K562 (cell line): ENCODE measurements at regions not wholly inside any gene's neighbourhood (a gene's known extent, or its start where the extent isn't known, plus 50 kb on each side); places are given as distances from the start of the nearest gene placed in this dataset.

Experiments
- ATAC-seq: fragments of 200-7000 bp; cut with Tn5 transposase; 3 replicates; pipeline ENCODE4 v1.9.1; 2020; ENCODE audit warnings: moderate library complexity
- BruUV-seq: library from RNA; stranded (reverse); fragments of 400-500 nt; replicated peaks from 2 replicates; lab custom pipeline; 2021; lab: Mats Ljungman, UMichigan
- CTCF ChIA-PET: fragments of 300-600 bp; formaldehyde crosslinking; extraction: SDS; loops from one replicate; lab custom pipeline; 2021; ENCODE audit warnings: low intra/inter-chr PET ratio; lab: Yijun Ruan, JAX
- POLR2A ChIA-PET: fragments of 300-600, 350-650 bp; sonication (Branson Sonifier 250); formaldehyde crosslinking; extraction: SDS; loops from one replicate; lab custom pipeline; 2021; ENCODE audit warnings: antibody characterized with exemption, inconsistent platforms; lab: Yijun Ruan, JAX
- DNase-seq, 4 experiments: peaks; one replicate each; pipeline versions ENCODE4 v3.0.0 to v3.0.0-alpha.2; 2011 to 2018; ENCODE audit warnings: low spot score in 3 of 4, mixed read lengths in 3 of 4; ENCODE audit errors: extremely low read depth in 1 of 4
- FAIRE-seq: peaks from 2 replicates; lab custom pipeline; 2011; peaks lifted over from hg19 to GRCh38; lab: Jason Lieb, UNC
- H2AFZ ChIP-seq: 2 replicates; pipeline ENCODE4 v1.6.0; 2011; ENCODE audit warnings: low read depth, low read length, control low read depth, inconsistent platforms
- H3K27ac ChIP-seq: fragments of 200-600 bp; 3 replicates; pipeline ENCODE4 v1.8.0; 2011; ENCODE audit warnings: low read depth, mild to moderate bottlenecking, control low read depth, inconsistent platforms, low read length, moderate library complexity, mixed read lengths; ENCODE audit errors: extremely low read depth
- H3K27me3 ChIP-seq, 2 experiments: fragments of 300-600 bp in 1 of 2; 2 replicates in 1 of 2; 3 replicates in 1 of 2; pipeline versions ENCODE4 v1.6.0 to v1.8.0; 2011; ENCODE audit warnings: inconsistent platforms in 2 of 2, low read length in 2 of 2, mild to moderate bottlenecking in 1 of 2, mixed read lengths in 1 of 2, moderate library complexity in 1 of 2; ENCODE audit not compliant: control insufficient read depth in 2 of 2, insufficient read depth in 2 of 2
- H3K36me3 ChIP-seq: fragments of 300-600 bp; 3 replicates; pipeline ENCODE4 v1.8.0; 2011; ENCODE audit warnings: mild to moderate bottlenecking, low read length, inconsistent platforms; ENCODE audit not compliant: control insufficient read depth, insufficient read depth
- H3K4me1 ChIP-seq, 2 experiments: fragments of 200-600 bp in 1 of 2; replicated peaks in 1 of 2; 2 replicates in 1 of 2; 3 replicates in 1 of 2; pipeline versions ENCODE4 v1.5.1 to v1.8.0; 2011; ENCODE audit warnings: inconsistent platforms in 2 of 2, low read length in 2 of 2, mild to moderate bottlenecking in 1 of 2, mixed read lengths in 1 of 2, moderate library complexity in 1 of 2; ENCODE audit not compliant: control insufficient read depth in 2 of 2, insufficient read depth in 2 of 2
- H3K4me2 ChIP-seq: 2 replicates; pipeline ENCODE4 v1.6.1; 2011; ENCODE audit warnings: low read length, control low read depth, inconsistent platforms, mixed read lengths; ENCODE audit not compliant: insufficient read depth
- H3K4me3 ChIP-seq: fragments of 200-600 bp; sonication (generic), shearing (Covaris generic); 2 replicates; pipeline ENCODE4 v1.5.1; 2016; ENCODE audit warnings: control low read depth, inconsistent platforms
- H3K79me2 ChIP-seq: fragments of 200-600 bp; 3 replicates; pipeline ENCODE4 v1.8.0; 2011; ENCODE audit warnings: low read length, inconsistent platforms; ENCODE audit not compliant: control insufficient read depth, insufficient read depth
- H3K9ac ChIP-seq, 2 experiments: 2 replicates each; pipeline versions ENCODE4 v1.6.0 to v1.6.1; 2011; ENCODE audit warnings: low read depth in 2 of 2, low read length in 2 of 2, control low read depth in 1 of 2, inconsistent platforms in 1 of 2, mild to moderate bottlenecking in 1 of 2, mixed read lengths in 1 of 2; ENCODE audit not compliant: insufficient read depth in 1 of 2
- H3K9me1 ChIP-seq: one replicate; pipeline ENCODE4 v1.6.0; 2011; ENCODE audit warnings: inconsistent platforms, mild to moderate bottlenecking, low read length, moderate library complexity; ENCODE audit not compliant: control insufficient read depth, insufficient read depth
- H3K9me3 ChIP-seq: replicated peaks from 2 replicates; pipeline ENCODE4 v1.5.1; 2011; ENCODE audit warnings: low read depth, low read length, inconsistent platforms; ENCODE audit not compliant: control insufficient read depth, insufficient read depth
- H4K20me1 ChIP-seq: replicated peaks from 2 replicates; pipeline ENCODE4 v1.6.1; 2011; ENCODE audit warnings: low read length, inconsistent platforms, mixed read lengths; ENCODE audit not compliant: control insufficient read depth, insufficient read depth
- CCAR2 ChIP-seq: fragments of 200-400 bp; formaldehyde crosslinking; IDR thresholded peaks from 2 replicates; pipeline ENCODE4 v1.6.1; 2017; ENCODE audit warnings: mild to moderate bottlenecking, low read depth, low read length
- E4F1 ChIP-seq: fragments of 250-450 bp; sonication (Bioruptor Pico); IDR thresholded peaks from 2 replicates; pipeline ENCODE4 v1.5.0; 2021; ENCODE audit warnings: mild to moderate bottlenecking, borderline replicate concordance
- GTF2F1 ChIP-seq: IDR thresholded peaks from 2 replicates; pipeline ENCODE4 v1.6.1; 2011; ENCODE audit warnings: low read depth, low read length, improper control_type of control experiment
- KDM2B ChIP-seq: fragments of 250-450 bp; sonication (Bioruptor Pico); IDR thresholded peaks from 2 replicates; pipeline ENCODE4 v1.8.0; 2021; ENCODE audit warnings: mild to moderate bottlenecking, moderate library complexity
- PML ChIP-seq: IDR thresholded peaks from 2 replicates; pipeline ENCODE4 v1.6.1; 2012; ENCODE audit warnings: low read length, inconsistent platforms
- SAFB2 ChIP-seq: fragments of 200-400 bp; formaldehyde crosslinking; IDR thresholded peaks from 2 replicates; pipeline ENCODE4 v1.6.1; 2018; ENCODE audit warnings: borderline replicate concordance, low read length, low read depth, moderate library complexity; ENCODE audit not compliant: severe bottlenecking
- SIX5 ChIP-seq, 2 experiments: IDR thresholded peaks; 2 replicates each; pipeline ENCODE4 v1.6.1; 2011; ENCODE audit warnings: low read length in 2 of 2, borderline replicate concordance in 1 of 2, low read depth in 1 of 2, mild to moderate bottlenecking in 1 of 2, moderate library complexity in 1 of 2; ENCODE audit not compliant: insufficient read depth in 1 of 2
- SMC3 ChIP-seq: conservative IDR thresholded peaks from 2 replicates; pipeline ENCODE4 v1.6.1; 2011; ENCODE audit warnings: low read depth, low read length, improper control_type of control experiment; ENCODE audit not compliant: insufficient read depth
- STAT5B ChIP-seq: fragments of 250-450 bp; sonication (Bioruptor Pico); IDR thresholded peaks from 2 replicates; pipeline ENCODE4 v1.8.0; 2021; ENCODE audit warnings: mild to moderate bottlenecking, inconsistent platforms
- TOE1 ChIP-seq, 2 experiments: fragments of 450-650 bp in 1 of 2; sonication (generic) in 1 of 2; formaldehyde crosslinking in 1 of 2; IDR thresholded peaks; 2 replicates each; pipeline versions ENCODE4 v1.7.1 to v1.8.0; 2016 to 2022; ENCODE audit warnings: borderline replicate concordance in 2 of 2, mild to moderate bottlenecking in 2 of 2, antibody characterized with exemption in 1 of 2, inconsistent platforms in 1 of 2, low read depth in 1 of 2, missing genetic modification reagents in 1 of 2, moderate library complexity in 1 of 2
- WGBS: fragments of 100-300 bp; shearing (Covaris generic); methylation state at CpG from one replicate; pipeline ENCODE4 v1.1.6; 2016; ENCODE audit warnings: low coverage, mixed read lengths; ENCODE audit not compliant: insufficient coverage; ENCODE audit errors: missing lambda C conversion rate; 5-methylcytosine and 5-hydroxymethylcytosine counted together
- in situ Hi-C: fragments of 300-500 bp; cut with MboI; formaldehyde crosslinking; loops from 4 replicates; pipeline ENCODE4 v1.15.0; 2018; ENCODE audit warnings: inconsistent platforms, mixed read lengths
- intact Hi-C: fragments of 100-400 bp; cut with micrococcal nuclease; formaldehyde crosslinking; loops from 2 replicates; pipeline ENCODE4 v1.14.2; 2022
- TF ChIP-seq, protein P1 (sequence below): fragments of 450-650 bp; IDR thresholded peaks from 2 replicates; pipeline ENCODE4 v1.6.1; 2018; ENCODE audit warnings: mild to moderate bottlenecking, low read depth; ENCODE audit not compliant: partially characterized antibody
- TF ChIP-seq, protein P2 (sequence below): conservative IDR thresholded peaks from 2 replicates; pipeline ENCODE4 v1.6.1; 2011; ENCODE audit warnings: low read depth, mild to moderate bottlenecking, low read length; ENCODE audit not compliant: control insufficient read depth
- TF ChIP-seq, protein P3 (sequence below): fragments of 250-450 bp; sonication (Bioruptor Pico); IDR thresholded peaks from 2 replicates; pipeline ENCODE4 v1.5.0; 2021

DNA sequence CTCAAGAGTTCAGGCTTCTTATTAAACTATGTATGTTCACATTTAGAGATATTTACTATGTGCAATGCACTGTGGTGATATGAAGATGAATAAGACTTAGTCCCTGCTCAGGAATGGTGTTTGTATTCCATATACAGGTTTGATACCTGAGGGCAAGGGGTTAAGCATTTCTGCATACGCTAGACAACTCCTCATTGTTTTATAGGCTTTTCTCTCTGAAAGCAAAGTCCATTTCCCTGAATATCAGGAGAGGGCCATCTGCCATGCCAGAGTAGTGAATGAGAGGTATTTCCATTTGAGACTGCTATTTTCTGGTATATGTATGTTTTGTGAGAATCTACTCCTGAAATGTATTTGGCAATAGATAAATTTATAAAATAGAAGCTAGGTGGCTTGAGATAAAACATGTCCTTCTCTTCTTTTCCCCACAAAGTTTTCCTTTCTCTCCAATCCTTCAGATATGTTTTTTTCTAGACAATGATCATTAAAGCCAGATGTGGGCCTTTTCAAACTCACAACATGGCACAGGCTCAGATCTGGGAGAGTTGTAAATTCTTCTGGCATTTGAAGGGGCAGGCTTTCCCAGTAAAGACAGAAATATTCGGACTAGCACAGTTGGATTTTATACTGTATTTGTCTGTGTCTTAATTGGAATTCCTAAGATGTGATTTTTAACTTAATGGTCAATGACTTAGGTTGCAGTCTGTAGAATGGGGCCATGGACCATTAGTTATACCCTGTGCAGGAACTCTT is 73.3 kb upstream of the WDR26 start:
- H3K4me3 ChIP-seq, result no peak overlapping the region
- ChIA-PET POLR2A (no interaction called here), CTCF (no interaction called here)
- H4K20me1 ChIP-seq, result no peaks in the 10 kb centered on the region
- H2AFZ ChIP-seq, result no peak overlapping the region
- no peak for DNase-seq
- BruUV-seq, result no TSS peak
- H3K9ac ChIP-seq, result no peak overlapping the region
- no peak overlapping the region for H3K27ac ChIP-seq
- no peak overlapping the region for H3K4me2 ChIP-seq
- H3K79me2 ChIP-seq, result no peaks in the 10 kb centered on the region
- H3K9me3 ChIP-seq, result no peaks in the 10 kb centered on the region
- no peaks in the 10 kb centered on the region for H3K9me1 ChIP-seq
- no peak for ATAC-seq
- H3K4me1 ChIP-seq, result peaks cover 34 to 36% of the 10 kb centered on the region in 2 experiments
- in situ Hi-C loops (loop anchor here (5.0 kb wide), 1 partner anchor 419 kb away; the partner anchor contains the start of gene DNAH14), intact Hi-C loops (no loop called here)
- no peaks in the 10 kb centered on the region for H3K36me3 ChIP-seq
- WGBS, result 50% methylated on average over 2 of the region's 2 CpGs
- no peak for FAIRE-seq
- no peaks in the 10 kb centered on the region for H3K27me3 ChIP-seq
- TF ChIP-seq SAFB2 (no peak), CCAR2 (no peak), KDM2B (no peak), SMC3 (no peak), E4F1 (no peak), STAT5B (CRISPR knock-in tag) (no peak), SIX5 (IDR thresholded peaks at IDR 0.05; ENCODE audit: borderline replicate concordance in 1 of 2, insufficient read depth in 1 of 2, low read depth in 1 of 2, low read length in 2 of 2) (no peak), TOE1 (IDR thresholded peaks at IDR 0.05; ENCODE audit: borderline replicate concordance) (no peak), TOE1 (CRISPR knock-in tag; IDR thresholded peaks at IDR 0.05; ENCODE audit: borderline replicate concordance, low read depth) (no peak), GTF2F1 (no peak), PML (no peak)
- TF ChIP-seq, protein P1, sequence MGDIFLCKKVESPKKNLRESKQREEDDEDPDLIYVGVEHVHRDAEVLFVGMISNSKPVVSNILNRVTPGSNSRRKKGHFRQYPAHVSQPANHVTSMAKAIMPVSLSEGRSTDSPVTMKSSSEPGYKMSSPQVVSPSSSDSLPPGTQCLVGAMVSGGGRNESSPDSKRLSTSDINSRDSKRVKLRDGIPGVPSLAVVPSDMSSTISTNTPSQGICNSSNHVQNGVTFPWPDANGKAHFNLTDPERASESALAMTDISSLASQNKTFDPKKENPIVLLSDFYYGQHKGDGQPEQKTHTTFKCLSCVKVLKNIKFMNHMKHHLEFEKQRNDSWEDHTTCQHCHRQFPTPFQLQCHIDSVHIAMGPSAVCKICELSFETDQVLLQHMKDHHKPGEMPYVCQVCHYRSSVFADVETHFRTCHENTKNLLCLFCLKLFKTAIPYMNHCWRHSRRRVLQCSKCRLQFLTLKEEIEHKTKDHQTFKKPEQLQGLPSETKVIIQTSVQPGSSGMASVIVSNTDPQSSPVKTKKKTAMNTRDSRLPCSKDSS, result no peak
- TF ChIP-seq, protein P2, sequence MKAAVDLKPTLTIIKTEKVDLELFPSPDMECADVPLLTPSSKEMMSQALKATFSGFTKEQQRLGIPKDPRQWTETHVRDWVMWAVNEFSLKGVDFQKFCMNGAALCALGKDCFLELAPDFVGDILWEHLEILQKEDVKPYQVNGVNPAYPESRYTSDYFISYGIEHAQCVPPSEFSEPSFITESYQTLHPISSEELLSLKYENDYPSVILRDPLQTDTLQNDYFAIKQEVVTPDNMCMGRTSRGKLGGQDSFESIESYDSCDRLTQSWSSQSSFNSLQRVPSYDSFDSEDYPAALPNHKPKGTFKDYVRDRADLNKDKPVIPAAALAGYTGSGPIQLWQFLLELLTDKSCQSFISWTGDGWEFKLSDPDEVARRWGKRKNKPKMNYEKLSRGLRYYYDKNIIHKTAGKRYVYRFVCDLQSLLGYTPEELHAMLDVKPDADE, result no peak
- TF ChIP-seq, protein P3, sequence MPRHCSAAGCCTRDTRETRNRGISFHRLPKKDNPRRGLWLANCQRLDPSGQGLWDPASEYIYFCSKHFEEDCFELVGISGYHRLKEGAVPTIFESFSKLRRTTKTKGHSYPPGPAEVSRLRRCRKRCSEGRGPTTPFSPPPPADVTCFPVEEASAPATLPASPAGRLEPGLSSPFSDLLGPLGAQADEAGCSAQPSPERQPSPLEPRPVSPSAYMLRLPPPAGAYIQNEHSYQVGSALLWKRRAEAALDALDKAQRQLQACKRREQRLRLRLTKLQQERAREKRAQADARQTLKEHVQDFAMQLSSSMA (CRISPR knock-in tag), result no peak
